ENCODE measurements at regions not wholly inside any gene's neighbourhood (a gene's known extent, or its start where the extent isn't known, plus 50 kb on each side); places are given as distances from the start of the nearest gene placed in this dataset.
A peak's percentile ranks its signal among the peaks of the same experiment; 100 is the strongest.

DNA sequence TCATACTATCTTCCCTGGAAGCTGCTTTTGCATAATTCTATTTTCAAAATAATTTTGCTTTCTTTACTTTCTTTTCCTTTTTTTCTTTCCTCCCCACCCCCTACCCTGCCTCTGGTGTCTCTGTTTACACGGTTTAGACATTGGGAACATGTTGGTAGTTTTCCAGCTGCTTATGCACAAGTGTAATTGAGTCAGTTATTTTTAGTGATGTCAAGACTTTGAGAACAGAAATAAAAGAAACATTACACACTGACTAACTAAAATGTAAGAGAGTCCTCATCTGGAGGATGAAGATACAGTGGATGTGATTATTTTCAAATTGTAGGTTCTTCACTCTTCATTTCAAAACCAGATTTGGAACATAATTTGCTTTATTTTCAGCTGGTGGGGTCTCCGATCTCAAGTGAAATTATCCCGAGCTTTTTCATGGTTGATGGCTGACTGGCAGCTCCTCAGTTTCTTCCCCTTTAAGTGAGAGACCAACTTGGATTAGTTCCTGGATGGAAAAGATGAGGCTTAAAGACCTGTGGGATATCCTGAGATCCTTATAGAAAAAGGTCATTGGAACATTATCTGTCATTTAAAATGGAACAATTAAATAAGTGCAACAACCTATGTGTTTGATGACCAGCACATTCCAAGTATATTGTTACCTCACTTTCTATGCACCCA is 154.4 kb upstream of the ZNF462 start:
- TF ChIP-seq CTCF (IDR thresholded peaks at IDR 0.05; ENCODE audit: low read depth, low read length): no peak
- H3K4me3 ChIP-seq (ENCODE audit: low read depth, low read length): no peak overlapping the region

- TF ChIP-seq CTCF (IDR thresholded peaks at IDR 0.05; ENCODE audit: low read depth, low read length): no peak
Observed at GRCh38 chr9:106712279-106712678, 150.7 kb upstream of the ZNF462 start.

DNA sequence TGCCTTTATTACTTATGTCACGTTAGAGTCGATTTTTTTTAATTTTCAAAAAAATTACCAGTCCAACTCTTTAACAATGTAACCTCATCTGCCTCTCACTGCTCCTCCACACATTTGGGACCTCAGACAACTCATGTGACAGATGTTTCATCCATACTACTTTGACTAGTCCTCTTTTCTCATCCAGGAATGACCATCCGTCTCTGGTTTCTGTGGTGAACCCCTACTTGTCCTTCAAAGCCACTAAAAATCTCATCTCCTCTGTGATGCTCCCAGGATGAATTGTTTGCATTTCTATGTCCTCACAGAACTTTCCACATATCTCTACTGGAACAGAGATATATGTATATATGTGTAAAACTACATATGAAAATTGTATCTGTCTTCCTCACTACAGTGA is 149.8 kb upstream of the ZNF462 start:
- TF ChIP-seq CTCF (IDR thresholded peaks at IDR 0.05; ENCODE audit: low read depth, low read length): no peak
- H3K4me3 ChIP-seq (ENCODE audit: low read depth, low read length): no peak overlapping the region

More at GRCh38 chr9:106712279-106712678, 150.7 kb upstream of the ZNF462 start:
- H3K4me3 ChIP-seq (ENCODE audit: low read depth, low read length): no peak overlapping the region

DNA sequence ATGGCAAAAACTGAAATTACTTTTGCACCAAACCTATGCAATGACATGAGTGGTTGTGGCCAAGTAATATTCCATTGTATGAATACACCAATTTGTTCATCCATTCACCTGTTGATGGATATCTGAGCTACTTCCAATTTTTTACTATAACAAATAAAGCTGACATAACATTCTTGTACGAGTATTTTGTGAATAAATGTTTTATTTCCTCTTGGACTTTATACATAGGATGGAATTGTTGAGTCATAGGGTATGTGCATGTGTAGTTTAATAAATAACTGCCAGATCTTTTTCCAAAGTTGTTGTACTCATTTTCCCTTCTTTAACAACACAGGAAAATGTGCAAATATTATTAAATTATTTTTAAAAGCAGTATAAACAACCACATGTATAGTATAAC is 146.1 kb upstream of the ZNF462 start:
- no peak overlapping the region for H3K4me3 ChIP-seq (ENCODE audit: low read depth, low read length)

DNA sequence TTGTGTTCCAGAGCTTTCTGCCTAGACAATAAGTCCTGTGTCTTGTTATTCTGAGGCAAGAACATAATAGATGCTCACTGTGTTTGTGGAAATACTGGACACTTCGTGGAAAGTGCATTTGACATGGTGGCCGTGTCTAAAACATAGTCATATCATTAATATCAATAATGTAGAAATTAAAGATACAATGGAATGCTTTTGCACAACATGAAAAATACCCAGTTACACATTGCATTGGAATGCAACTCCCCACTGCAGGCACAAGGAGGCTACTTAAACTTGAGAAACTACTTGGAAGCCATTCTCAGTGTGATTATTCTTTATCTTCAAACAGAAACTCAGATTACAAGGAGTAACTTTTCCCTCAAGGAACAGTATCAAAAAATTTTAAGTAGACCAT is 145.3 kb upstream of the ZNF462 start:
- H3K4me3 ChIP-seq (ENCODE audit: low read depth, low read length): peak overlapping the region; percentile 16
- no peak for TF ChIP-seq CTCF (IDR thresholded peaks at IDR 0.05; ENCODE audit: low read depth, low read length)

More for the DNA sequence above, 146.1 kb upstream of the ZNF462 start:
- TF ChIP-seq CTCF (IDR thresholded peaks at IDR 0.05; ENCODE audit: low read depth, low read length): no peak

DNA sequence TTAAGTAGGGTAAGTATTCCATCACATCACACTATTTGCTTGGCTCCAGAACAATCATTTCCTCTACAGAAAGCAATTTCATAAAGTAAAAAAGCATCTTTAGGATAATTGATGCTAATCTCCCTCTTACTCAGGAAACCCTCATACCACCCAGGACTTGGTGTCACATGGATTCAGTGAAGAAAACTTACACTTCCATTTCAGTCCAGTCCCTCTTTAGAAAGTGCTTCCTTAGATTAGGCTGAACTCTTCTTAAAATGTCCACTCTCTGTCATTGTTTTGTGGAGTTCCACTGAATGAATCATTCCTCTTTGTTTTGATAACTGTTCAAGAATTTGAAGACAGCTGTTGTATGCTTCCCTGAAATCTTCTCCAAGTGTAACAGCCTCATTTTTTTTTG is 144.0 kb upstream of the ZNF462 start:
- H3K4me3 ChIP-seq (ENCODE audit: low read depth, low read length): peak overlapping the region; percentile 38
- TF ChIP-seq CTCF (IDR thresholded peaks at IDR 0.05; ENCODE audit: low read depth, low read length): no peak

- TF ChIP-seq CTCF (IDR thresholded peaks at IDR 0.05; ENCODE audit: low read depth, low read length): no peak
- H3K4me3 ChIP-seq (ENCODE audit: low read depth, low read length): no peak overlapping the region
Observed at GRCh38 chr9:106722051-106722753, 140.8 kb upstream of the ZNF462 start.

Measured in WI38 (cell line).